BE2C (cell line): ENCODE measurements at regions not wholly inside any gene's neighbourhood (a gene's known extent, or its start where the extent isn't known, plus 50 kb on each side); places are given as distances from the start of the nearest gene placed in this dataset.

Experiments used
- DNase-seq: peaks from one replicate; pipeline ENCODE4 v3.0.0-alpha.2; 2020
- H3K27me3 ChIP-seq: fragments of 250-450 bp; sonication (Bioruptor Pico); 2 replicates; pipeline ENCODE4 v1.5.1; 2020; ENCODE audit warnings: mild to moderate bottlenecking
- H3K36me3 ChIP-seq: fragments of 250-450 bp; sonication (Bioruptor Pico); 2 replicates; pipeline ENCODE4 v1.5.1; 2020; ENCODE audit warnings: mild to moderate bottlenecking
- H3K4me1 ChIP-seq: fragments of 250-450 bp; sonication (Bioruptor Pico); 2 replicates; pipeline ENCODE4 v1.5.1; 2020
- H3K4me3 ChIP-seq: 2 replicates; pipeline ENCODE4 v1.5.1; 2011; ENCODE audit warnings: low read depth, low read length
- H3K9me3 ChIP-seq: fragments of 250-450 bp; sonication (Bioruptor Pico); 2 replicates; pipeline ENCODE4 v1.5.1; 2020
- TF ChIP-seq, protein P1 (sequence below): IDR thresholded peaks from 2 replicates; pipeline ENCODE4 v1.5.1; 2012; ENCODE audit warnings: mild to moderate bottlenecking, low read depth, low read length

DNA sequence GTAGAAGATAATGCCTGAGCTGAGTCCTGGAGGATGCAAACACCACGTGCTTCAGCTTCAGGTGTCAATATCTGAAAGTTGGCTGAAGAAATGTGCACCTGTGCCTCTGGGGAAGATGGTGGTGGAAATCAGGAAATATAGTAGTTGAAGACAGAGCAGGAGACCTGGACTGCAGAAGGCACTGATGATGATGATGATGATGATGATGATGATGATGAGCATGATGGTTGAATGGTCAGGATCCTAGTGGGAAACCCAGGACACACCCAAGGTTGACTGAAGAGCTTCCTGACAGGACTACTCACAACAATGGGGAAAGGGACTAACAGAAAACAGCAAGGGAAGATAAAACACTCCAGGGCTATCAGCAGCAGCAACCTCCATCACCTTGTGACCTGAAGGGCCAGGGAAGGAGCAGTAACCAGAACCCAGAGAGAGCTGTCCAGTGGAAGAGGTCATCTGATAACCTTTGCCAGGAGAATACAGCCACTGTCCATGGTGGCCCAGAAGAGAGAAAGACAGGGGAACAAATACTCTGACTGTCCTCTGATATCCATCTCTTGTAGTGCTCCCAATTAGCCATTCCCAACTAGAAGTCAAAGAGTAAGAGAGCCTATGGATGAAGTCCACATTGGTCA is 170.3 kb downstream of the TSHZ3 start:
- no peak for DNase-seq
- H3K4me1 ChIP-seq: no peaks in the 10 kb centered on the region
- TF ChIP-seq, protein P1, sequence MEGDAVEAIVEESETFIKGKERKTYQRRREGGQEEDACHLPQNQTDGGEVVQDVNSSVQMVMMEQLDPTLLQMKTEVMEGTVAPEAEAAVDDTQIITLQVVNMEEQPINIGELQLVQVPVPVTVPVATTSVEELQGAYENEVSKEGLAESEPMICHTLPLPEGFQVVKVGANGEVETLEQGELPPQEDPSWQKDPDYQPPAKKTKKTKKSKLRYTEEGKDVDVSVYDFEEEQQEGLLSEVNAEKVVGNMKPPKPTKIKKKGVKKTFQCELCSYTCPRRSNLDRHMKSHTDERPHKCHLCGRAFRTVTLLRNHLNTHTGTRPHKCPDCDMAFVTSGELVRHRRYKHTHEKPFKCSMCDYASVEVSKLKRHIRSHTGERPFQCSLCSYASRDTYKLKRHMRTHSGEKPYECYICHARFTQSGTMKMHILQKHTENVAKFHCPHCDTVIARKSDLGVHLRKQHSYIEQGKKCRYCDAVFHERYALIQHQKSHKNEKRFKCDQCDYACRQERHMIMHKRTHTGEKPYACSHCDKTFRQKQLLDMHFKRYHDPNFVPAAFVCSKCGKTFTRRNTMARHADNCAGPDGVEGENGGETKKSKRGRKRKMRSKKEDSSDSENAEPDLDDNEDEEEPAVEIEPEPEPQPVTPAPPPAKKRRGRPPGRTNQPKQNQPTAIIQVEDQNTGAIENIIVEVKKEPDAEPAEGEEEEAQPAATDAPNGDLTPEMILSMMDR: no peak
- H3K9me3 ChIP-seq: no peaks in the 10 kb centered on the region
- H3K36me3 ChIP-seq: no peaks in the 10 kb centered on the region
- H3K4me3 ChIP-seq: no peak overlapping the region
- H3K27me3 ChIP-seq: no peaks in the 10 kb centered on the region

DNA sequence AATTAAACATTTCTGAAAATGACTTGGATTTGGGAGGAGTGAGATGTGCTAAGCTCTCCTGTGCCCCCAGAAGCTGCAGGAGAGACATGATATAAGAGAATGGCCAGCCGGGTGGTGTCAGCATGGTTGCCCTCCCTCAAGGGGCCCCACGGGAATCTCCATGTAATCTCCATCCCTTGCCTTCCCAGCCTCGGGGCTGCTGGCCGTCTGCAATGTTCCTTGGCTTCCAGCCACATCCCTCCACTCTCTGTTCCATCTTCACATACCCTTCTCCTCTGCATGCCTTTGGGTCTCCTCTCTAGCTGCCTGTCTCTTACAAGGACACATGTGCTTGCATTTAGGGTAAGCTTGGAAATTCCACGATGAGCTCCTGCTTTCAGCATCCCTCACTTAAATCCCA is 172.0 kb downstream of the TSHZ3 start:
- Histone ChIP-seq H3K4me1 (no peaks in the 10 kb centered on the region), H3K27me3 (no peaks in the 10 kb centered on the region), H3K36me3 (no peaks in the 10 kb centered on the region), H3K9me3 (no peaks in the 10 kb centered on the region), H3K4me3 (no peak overlapping the region)
- TF ChIP-seq, protein P1: no peak
- no peak for DNase-seq

- Histone ChIP-seq H3K36me3 (no peaks in the 10 kb centered on the region), H3K4me3 (no peak overlapping the region), H3K27me3 (no peaks in the 10 kb centered on the region), H3K9me3 (no peaks in the 10 kb centered on the region), H3K4me1 (no peaks in the 10 kb centered on the region)
- TF ChIP-seq, protein P1: no peak
- DNase-seq: no peak
Observed at GRCh38 chr19:31175564-31176348, 173.5 kb downstream of the TSHZ3 start.

DNA sequence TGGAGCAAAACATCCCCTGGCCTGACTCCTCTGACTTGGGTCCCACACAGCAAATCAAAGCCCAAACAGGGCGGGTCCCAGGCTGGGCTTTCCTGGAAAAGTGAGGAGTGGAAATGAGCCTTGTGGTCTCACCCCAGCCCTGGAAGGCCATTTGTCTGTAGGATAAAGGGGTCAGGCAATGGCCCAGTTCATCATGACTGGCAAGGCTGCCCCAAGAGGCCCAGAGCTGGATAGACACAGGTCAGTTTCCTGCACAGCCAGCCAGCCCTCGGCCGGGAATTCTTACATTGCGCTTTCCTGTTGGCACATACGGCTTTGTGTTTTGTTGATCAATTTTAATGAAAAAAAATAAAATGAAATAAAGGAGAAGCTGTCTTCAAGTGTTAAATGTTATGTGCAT is 174.3 kb downstream of the TSHZ3 start:
- DNase-seq: no peak
- no peaks in the 10 kb centered on the region for H3K36me3 ChIP-seq
- no peaks in the 10 kb centered on the region for H3K27me3 ChIP-seq
- TF ChIP-seq, protein P1: no peak
- no peak overlapping the region for H3K4me3 ChIP-seq
- H3K4me1 ChIP-seq: no peaks in the 10 kb centered on the region
- no peaks in the 10 kb centered on the region for H3K9me3 ChIP-seq

DNA sequence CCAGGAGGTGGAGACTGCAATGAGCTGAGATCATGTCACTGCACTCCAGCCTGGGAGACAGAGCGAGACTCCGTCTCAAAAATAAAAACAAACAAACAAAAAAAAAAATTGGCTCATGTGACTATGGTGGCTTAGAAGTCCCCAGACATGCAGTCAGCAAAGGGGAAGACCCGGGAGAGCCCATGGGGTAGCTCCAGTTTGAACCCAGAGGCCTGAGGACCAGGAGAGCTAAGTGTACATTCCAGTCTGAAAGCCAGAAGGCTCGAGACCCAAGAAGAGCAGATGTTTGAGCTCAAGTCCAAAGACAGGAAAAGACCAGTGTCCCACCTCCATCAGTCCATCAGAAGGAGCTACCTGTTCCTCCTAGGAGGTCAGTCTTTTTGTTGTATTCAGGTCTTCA is 175.2 kb downstream of the TSHZ3 start:
- TF ChIP-seq, protein P1: no peak
- DNase-seq: no peak

GRCh38 chr19:31171936-31172335 is 177.3 kb downstream of the TSHZ3 start:
- Histone ChIP-seq H3K36me3 (no peaks in the 10 kb centered on the region), H3K9me3 (no peaks in the 10 kb centered on the region), H3K27me3 (no peaks in the 10 kb centered on the region), H3K4me1 (no peaks in the 10 kb centered on the region), H3K4me3 (no peak overlapping the region)
- no peak for DNase-seq
- TF ChIP-seq, protein P1: no peak

More for the DNA sequence above, 175.2 kb downstream of the TSHZ3 start:
- H3K36me3 ChIP-seq: no peaks in the 10 kb centered on the region
- H3K4me1 ChIP-seq: no peaks in the 10 kb centered on the region
- H3K9me3 ChIP-seq: no peaks in the 10 kb centered on the region
- no peaks in the 10 kb centered on the region for H3K27me3 ChIP-seq
- H3K4me3 ChIP-seq: no peak overlapping the region
